Amniotic epithelial cell (primary cell): ENCODE measurements at regions not wholly inside any gene's neighbourhood (a gene's known extent, or its start where the extent isn't known, plus 50 kb on each side); places are given as distances from the start of the nearest gene placed in this dataset.
"Not testable (repeated sequence)": the region's sequence is repeated elsewhere in the genome, so short reads cannot be mapped to it uniquely, and the experiment has no call there.

ENCODE experiments used
- DNase-seq: peaks from one replicate; pipeline ENCODE4 v3.0.0-alpha.2; 2010; ENCODE audit warnings: low read depth

GRCh38 chr3:4897765-4898453 is 81.3 kb upstream of the BHLHE40 start:
- DNase-seq: peak; percentile 17

DNA sequence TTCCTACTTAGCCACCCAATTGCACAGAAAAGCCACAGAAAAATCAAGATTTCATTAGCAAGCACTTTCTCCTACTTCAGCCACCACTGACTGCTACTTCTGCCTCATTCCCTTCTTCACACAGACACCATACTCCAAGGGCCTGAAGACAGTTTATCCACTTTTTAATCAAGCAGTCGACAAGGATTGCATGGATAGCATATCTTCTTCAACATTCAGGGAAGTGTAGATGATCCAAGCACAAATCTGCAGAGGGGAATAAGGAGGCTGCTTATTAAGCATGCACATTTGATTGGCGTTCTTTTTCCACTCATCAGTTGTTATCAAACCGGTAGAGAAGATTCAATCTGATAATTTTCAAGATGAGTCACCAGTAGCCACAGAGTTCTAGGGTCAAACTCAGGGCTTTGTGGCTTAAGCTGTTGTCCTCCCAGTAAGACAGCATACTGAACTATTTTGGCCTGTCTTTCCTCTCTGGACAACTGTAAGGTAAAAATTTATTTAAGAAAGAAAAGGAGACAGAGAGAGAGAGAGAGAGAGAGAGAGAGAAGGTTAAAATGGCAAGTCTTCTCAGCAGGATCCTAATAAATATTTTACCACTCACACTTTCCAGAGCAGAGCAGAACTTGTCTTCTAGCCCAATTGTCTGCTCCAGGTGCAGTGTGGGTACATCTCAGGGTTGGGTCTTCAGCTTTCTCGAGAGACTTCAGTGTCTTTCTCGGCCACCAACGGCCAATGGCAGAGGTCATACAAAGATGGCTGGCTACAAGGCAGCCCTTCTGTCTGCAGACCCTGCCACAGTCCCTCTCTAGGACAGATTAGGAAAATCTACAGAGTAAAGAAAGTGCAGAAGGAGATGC is 80.6 kb upstream of the BHLHE40 start:
- DNase-seq: peak; percentile 72

DNA sequence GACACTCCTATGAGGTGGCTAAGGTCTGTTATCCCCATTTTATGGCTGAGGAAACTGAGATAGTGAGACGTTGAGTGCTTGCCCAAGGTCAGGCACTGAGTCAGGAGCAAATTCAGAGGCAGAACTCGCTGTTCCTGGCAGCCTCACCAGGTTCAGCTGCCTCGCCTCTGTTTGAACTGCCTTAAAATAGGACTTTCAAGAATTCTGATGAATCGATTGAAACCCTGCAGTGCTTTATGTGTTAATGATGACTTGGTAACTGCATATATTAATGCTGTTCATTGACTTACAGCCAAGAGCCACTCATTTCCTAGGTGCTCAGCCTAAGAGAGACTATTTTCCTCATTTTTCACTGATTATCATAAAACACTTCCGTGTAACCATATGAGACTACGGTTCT is 79.5 kb upstream of the BHLHE40 start:
- DNase-seq: no peak

GRCh38 chr3:4900298-4900697 is 78.9 kb upstream of the BHLHE40 start:
- no peak for DNase-seq

DNA sequence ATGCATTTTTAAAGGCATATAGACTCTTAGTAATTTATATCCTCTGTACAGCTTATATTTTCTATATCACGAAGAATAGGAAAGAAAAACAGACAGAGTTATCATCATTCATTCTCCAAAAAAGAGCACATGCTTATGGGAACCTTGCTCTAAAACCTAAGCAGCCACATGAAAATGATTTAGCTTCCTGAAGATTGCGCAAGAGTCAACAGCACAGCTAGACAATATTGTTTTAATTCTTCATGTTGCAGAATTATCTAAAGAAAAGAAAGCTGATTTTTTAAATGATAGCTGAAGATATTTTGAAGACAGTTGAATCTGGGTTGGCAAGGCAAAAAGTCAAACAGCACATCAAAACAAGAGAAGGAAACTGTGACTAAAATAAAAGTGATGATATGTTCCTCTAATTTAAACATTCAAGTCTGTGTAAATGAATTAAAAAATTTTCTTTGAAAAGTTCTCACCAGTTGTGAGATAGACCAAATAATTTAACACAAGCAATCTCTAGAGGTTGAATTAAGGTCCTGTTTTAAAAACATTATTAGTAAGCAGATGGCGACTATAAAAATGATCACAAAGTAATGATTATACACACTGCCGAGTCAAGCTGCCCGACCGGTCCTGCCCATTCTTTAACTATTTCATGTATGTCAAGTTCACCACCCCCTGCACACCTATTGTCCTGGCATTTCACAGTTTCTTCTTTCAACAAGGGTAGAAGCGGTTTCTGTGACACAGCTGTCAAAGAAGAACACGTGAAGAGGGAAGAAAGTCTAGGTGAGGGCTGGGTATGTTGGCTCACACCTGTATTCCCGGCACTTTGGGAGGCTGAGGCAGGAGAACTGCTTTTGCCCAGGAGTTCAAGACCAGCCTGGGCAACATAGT is 74.2 kb upstream of the BHLHE40 start:
- DNase-seq: peak; percentile 59

GRCh38 chr3:4906107-4906621 is 73.1 kb upstream of the BHLHE40 start:
- peak; percentile 51 for DNase-seq

GRCh38 chr3:4907050-4907449 is 72.2 kb upstream of the BHLHE40 start:
- no peak for DNase-seq

GRCh38 chr3:4907643-4908432 is 71.4 kb upstream of the BHLHE40 start:
- no peak for DNase-seq

DNA sequence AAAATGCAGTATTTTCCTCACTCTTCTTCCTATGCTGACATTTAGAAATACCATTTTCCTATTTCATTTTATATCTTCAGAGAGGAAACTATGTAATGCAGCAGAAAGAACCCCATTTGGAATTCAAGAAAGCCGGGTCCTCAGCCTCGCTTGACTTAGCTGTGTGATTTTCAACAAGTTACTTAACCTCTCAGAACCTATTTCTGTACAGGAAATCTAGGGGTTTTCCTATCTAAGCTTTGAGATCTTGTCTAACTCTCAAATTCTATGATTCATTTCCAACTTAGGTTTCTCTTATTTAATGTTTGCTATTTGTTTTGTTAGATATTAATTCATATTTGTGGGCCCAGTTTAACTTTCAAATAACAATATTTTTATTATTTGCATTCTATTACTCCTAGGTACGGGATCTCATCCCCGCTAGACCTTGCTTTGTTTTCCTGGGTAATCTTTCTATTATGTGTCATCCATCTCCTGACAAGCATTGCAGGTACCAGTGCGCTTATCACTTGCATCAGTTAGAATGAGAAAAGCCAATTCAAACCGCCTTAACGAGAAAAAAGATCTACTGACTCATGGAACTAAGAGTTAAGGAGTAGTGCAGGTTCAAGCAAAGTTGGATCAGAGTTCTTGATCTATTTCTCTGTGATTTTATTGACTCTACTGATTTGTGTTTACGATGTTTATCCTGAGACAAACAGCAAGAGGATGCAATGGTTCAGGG is 70.6 kb upstream of the BHLHE40 start:
- DNase-seq: no peak

GRCh38 chr3:4914464-4914863 is 64.8 kb upstream of the BHLHE40 start:
- no peak for DNase-seq

GRCh38 chr3:4921589-4921988 is 57.6 kb upstream of the BHLHE40 start:
- not testable (repeated sequence) for DNase-seq

- DNase-seq: no peak
Observed at GRCh38 chr3:4926892-4927291, 52.3 kb upstream of the BHLHE40 start.

DNA sequence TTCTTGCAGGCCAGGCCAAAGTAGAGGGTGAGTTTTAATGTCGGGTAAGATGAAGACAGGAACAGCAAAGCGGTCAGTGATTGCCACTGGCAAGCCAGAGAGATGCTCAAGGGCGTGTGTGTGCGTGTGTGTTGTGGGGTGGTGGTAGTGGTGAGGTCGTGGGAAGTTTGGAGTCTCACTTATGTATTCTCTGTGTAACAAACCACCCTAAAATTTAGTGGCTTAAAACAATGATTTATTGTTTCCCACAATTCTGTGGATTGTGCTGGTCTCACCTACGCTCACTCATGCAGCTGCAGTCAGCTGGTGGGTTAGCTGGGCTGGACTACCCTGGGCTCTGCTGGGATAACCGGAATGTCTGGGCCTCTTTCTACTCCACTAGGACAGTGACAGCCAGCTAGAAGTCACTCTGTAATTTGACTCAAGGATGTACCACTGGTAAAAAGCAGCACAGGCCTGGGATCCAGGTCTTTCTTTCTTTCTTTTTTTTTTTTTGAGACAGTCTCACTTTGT is 50.9 kb upstream of the BHLHE40 start:
- DNase-seq: no peak
